ENCODE measurements at regions not wholly inside any gene's neighbourhood (a gene's known extent, or its start where the extent isn't known, plus 50 kb on each side); places are given as distances from the start of the nearest gene placed in this dataset.
A peak's percentile ranks its signal among the peaks of the same experiment; 100 is the strongest.

GRCh38 chr3:153284282-153284938 lies 122.4 kb downstream of the RAP2B start:
- ChIA-PET CTCF (no interaction called here), POLR2A (ENCODE audit: low non-redundant PET) (no interaction called here)
- Histone ChIP-seq H3K27me3 (replicated peaks; ENCODE audit: insufficient read depth, low read depth, low read length, poor library complexity) (no peaks in the 10 kb centered on the region), H3K4me3 (ENCODE audit: low read depth, low read length, poor library complexity, severe bottlenecking) (no peak overlapping the region), H3K27ac (ENCODE audit: low read depth, low read length, poor library complexity, severe bottlenecking) (no peak overlapping the region), H3K36me3 (ENCODE audit: insufficient read depth, low read length, poor library complexity, severe bottlenecking) (no peaks in the 10 kb centered on the region), H3K9me3 (ENCODE audit: low read depth, low read length, poor library complexity, severe bottlenecking) (no peaks in the 10 kb centered on the region), H3K4me1 (ENCODE audit: insufficient read depth, low read length, poor library complexity, severe bottlenecking) (peaks cover 17% of the 10 kb centered on the region)
- no TSS peak for BruUV-seq (replicated peaks)
- DNase-seq (ENCODE audit: low spot score), result peak; percentile 78
- TF ChIP-seq CTCF (conservative IDR thresholded peaks at IDR 0.05; ENCODE audit: low read depth, low read length), result no peak
- intact Hi-C loops (cut with micrococcal nuclease; ENCODE audit: unreplicated experiment), result loop anchor here (10.0 kb wide), 1 partner anchor 240 kb away; no protein-coding TSS in a partner anchor

GRCh38 chr3:153285194-153285641 lies 123.2 kb downstream of the RAP2B start:
- H3K27ac ChIP-seq (ENCODE audit: low read depth, low read length, poor library complexity, severe bottlenecking), result no peak overlapping the region
- POLR2A ChIA-PET (ENCODE audit: low non-redundant PET), result no interaction called here
- no peak for DNase-seq (ENCODE audit: low spot score)
- no peaks in the 10 kb centered on the region for H3K36me3 ChIP-seq (ENCODE audit: insufficient read depth, low read length, poor library complexity, severe bottlenecking)
- H3K4me1 ChIP-seq (ENCODE audit: insufficient read depth, low read length, poor library complexity, severe bottlenecking), result peaks cover 24% of the 10 kb centered on the region
- BruUV-seq (replicated peaks), result no TSS peak
- TF ChIP-seq EZH2 (IDR thresholded peaks at IDR 0.05; ENCODE audit: borderline replicate concordance, low read depth, low read length, poor library complexity, severe bottlenecking) (no peak), CTCF (conservative IDR thresholded peaks at IDR 0.05; ENCODE audit: low read depth, low read length) (no peak)
- intact Hi-C loops (cut with micrococcal nuclease; ENCODE audit: unreplicated experiment), result loop anchor here (10.0 kb wide), 1 partner anchor 240 kb away; no protein-coding TSS in a partner anchor
- no peaks in the 10 kb centered on the region for H3K27me3 ChIP-seq (replicated peaks; ENCODE audit: insufficient read depth, low read depth, low read length, poor library complexity)
- no peaks in the 10 kb centered on the region for H3K9me3 ChIP-seq (ENCODE audit: low read depth, low read length, poor library complexity, severe bottlenecking)
- CTCF ChIA-PET, result interaction anchor here (0.8 kb wide), 1 partner anchor 530 kb away, joined by 5 read pairs; no protein-coding TSS in a partner anchor
- no peak overlapping the region for H3K4me3 ChIP-seq (ENCODE audit: low read depth, low read length, poor library complexity, severe bottlenecking)

GRCh38 chr3:153285982-153286381 lies 124.0 kb downstream of the RAP2B start:
- Histone ChIP-seq H3K4me3 (ENCODE audit: low read depth, low read length, poor library complexity, severe bottlenecking) (no peak overlapping the region), H3K9me3 (ENCODE audit: low read depth, low read length, poor library complexity, severe bottlenecking) (no peaks in the 10 kb centered on the region), H3K27me3 (replicated peaks; ENCODE audit: insufficient read depth, low read depth, low read length, poor library complexity) (no peaks in the 10 kb centered on the region), H3K4me1 (ENCODE audit: insufficient read depth, low read length, poor library complexity, severe bottlenecking) (peaks cover 29% of the 10 kb centered on the region), H3K27ac (ENCODE audit: low read depth, low read length, poor library complexity, severe bottlenecking) (no peak overlapping the region), H3K36me3 (ENCODE audit: insufficient read depth, low read length, poor library complexity, severe bottlenecking) (no peaks in the 10 kb centered on the region)
- ChIA-PET CTCF (no interaction called here), POLR2A (ENCODE audit: low non-redundant PET) (no interaction called here)
- TF ChIP-seq EZH2 (IDR thresholded peaks at IDR 0.05; ENCODE audit: borderline replicate concordance, low read depth, low read length, poor library complexity, severe bottlenecking), result no peak
- no peak for TF ChIP-seq CTCF (conservative IDR thresholded peaks at IDR 0.05; ENCODE audit: low read depth, low read length)
- DNase-seq (ENCODE audit: low spot score), result no peak
- intact Hi-C loops (cut with micrococcal nuclease; ENCODE audit: unreplicated experiment), result loop anchor here (10.0 kb wide), 1 partner anchor 241 kb away; no protein-coding TSS in a partner anchor
- no TSS peak for BruUV-seq (replicated peaks)
